GM23338 (cell line): ENCODE measurements at regions not wholly inside any gene's neighbourhood (a gene's known extent, or its start where the extent isn't known, plus 50 kb on each side); places are given as distances from the start of the nearest gene placed in this dataset.

ENCODE experiments used
- CTCF ChIP-seq, 2 experiments: fragments of 200-600 bp in 1 of 2; sonication (generic) in 1 of 2; conservative IDR thresholded peaks; 2 replicates each; pipeline versions ENCODE4 v1.5.1 to v1.6.1; 2016 to 2017; ENCODE audit warnings: antibody characterized with exemption in 2 of 2, low read depth in 2 of 2, mild to moderate bottlenecking in 2 of 2, moderate library complexity in 1 of 2
- ETS1 ChIP-seq: IDR thresholded peaks from 2 replicates; pipeline ENCODE4 v1.6.1; 2016; ENCODE audit warnings: antibody characterized with exemption
- POLR2AphosphoS5 ChIP-seq: IDR thresholded peaks from 2 replicates; pipeline ENCODE4 v1.6.1; 2016; ENCODE audit warnings: antibody characterized with exemption, low read depth
- ZNF462 ChIP-seq: fragments of 250-450 bp; sonication (Bioruptor Pico); IDR thresholded peaks from 2 replicates; pipeline ENCODE4 v1.5.0; 2020; ENCODE audit warnings: mild to moderate bottlenecking, moderate library complexity

GRCh38 chr6:71512256-71512655 is 223.6 kb downstream of the OGFRL1 start:
- TF ChIP-seq CTCF (conservative IDR thresholded peaks at IDR 0.05; ENCODE audit: low read depth in 2 of 2), result no peak
- TF ChIP-seq POLR2AphosphoS5, result no peak
- no peak for TF ChIP-seq ETS1
- TF ChIP-seq ZNF462, result no peak
